ENCODE measurements at regions not wholly inside any gene's neighbourhood (a gene's known extent, or its start where the extent isn't known, plus 50 kb on each side); places are given as distances from the start of the nearest gene placed in this dataset.

- no peaks in the 10 kb centered on the region for H3K36me3 ChIP-seq (ENCODE audit: low read depth, low read length)
- DNase-seq: peak; percentile 37
- H3K79me2 ChIP-seq (ENCODE audit: low read length): peaks cover 15% of the 10 kb centered on the region
- 0 out of 2 replicates have a peak overlapping the region, but pooled peaks have one; percentile 11 for H3K4me3 ChIP-seq (ENCODE audit: low read length)
- intact Hi-C loops (cut with micrococcal nuclease): loop anchor here (10.0 kb wide), 1 partner anchor 239 kb away; no protein-coding TSS in a partner anchor
- H3K27ac ChIP-seq (ENCODE audit: low read length): peak overlapping the region; percentile 37
- BruUV-seq (replicated peaks): no TSS peak
- TF ChIP-seq EZH2 (IDR thresholded peaks at IDR 0.05; ENCODE audit: low read length, unreplicated experiment) (no peak), CTCF (conservative IDR thresholded peaks at IDR 0.05; ENCODE audit: low read depth, low read length) (no peak), EZH2phosphoT487 (IDR thresholded peaks at IDR 0.05; ENCODE audit: borderline replicate concordance, low read length) (no peak)
- H3K9me3 ChIP-seq (ENCODE audit: low read length): no peaks in the 10 kb centered on the region
- ATAC-seq: peak; percentile 49
- no peak overlapping the region for H3K9ac ChIP-seq (ENCODE audit: low read length)
- H3K9me2 ChIP-seq (replicated peaks; ENCODE audit: low read length): no peaks in the 10 kb centered on the region
- no peaks in the 10 kb centered on the region for H4K20me1 ChIP-seq (ENCODE audit: low read length)
- H3K27me3 ChIP-seq (ENCODE audit: low read length): no peaks in the 10 kb centered on the region
- ChIA-PET CTCF (no interaction called here), POLR2A (ENCODE audit: unreplicated experiment) (no interaction called here)
- H3K4me1 ChIP-seq (ENCODE audit: insufficient read depth, low read length): peaks cover 28% of the 10 kb centered on the region
- H2AFZ ChIP-seq (ENCODE audit: low read length): no peak overlapping the region
- peaks cover 4% of the 10 kb centered on the region for H3F3A ChIP-seq (ENCODE audit: low read length, unreplicated experiment)
- peak overlapping the region; percentile 44 for H3K4me2 ChIP-seq (ENCODE audit: low read length)
These were observed 196.0 kb downstream of the ZEB2 start for GRCh38 chr2:144323946-144324345.

- H2AFZ ChIP-seq (ENCODE audit: low read length): no peak overlapping the region
- H4K20me1 ChIP-seq (ENCODE audit: low read length): no peaks in the 10 kb centered on the region
- peaks cover 9% of the 10 kb centered on the region; the same call in 1 of the 2 replicates for H3K79me2 ChIP-seq (ENCODE audit: low read length)
- no peaks in the 10 kb centered on the region for H3K36me3 ChIP-seq (ENCODE audit: low read depth, low read length)
- H3K9ac ChIP-seq (ENCODE audit: low read length): no peak overlapping the region
- H3K27me3 ChIP-seq (ENCODE audit: low read length): no peaks in the 10 kb centered on the region
- no peaks in the 10 kb centered on the region for H3K9me2 ChIP-seq (replicated peaks; ENCODE audit: low read length)
- POLR2A ChIA-PET (ENCODE audit: unreplicated experiment): no interaction called here
- no peak overlapping the region for H3K27ac ChIP-seq (ENCODE audit: low read length)
- H3K4me1 ChIP-seq (ENCODE audit: insufficient read depth, low read length): peaks cover 28% of the 10 kb centered on the region
- DNase-seq (no peak), ATAC-seq (no peak)
- CTCF ChIA-PET: no interaction called here
- peaks cover 4% of the 10 kb centered on the region for H3F3A ChIP-seq (ENCODE audit: low read length, unreplicated experiment)
- intact Hi-C loops (cut with micrococcal nuclease): loop anchor here (10.0 kb wide), 1 partner anchor 238 kb away; no protein-coding TSS in a partner anchor
- H3K4me2 ChIP-seq (ENCODE audit: low read length): no peak overlapping the region
- no peaks in the 10 kb centered on the region for H3K9me3 ChIP-seq (ENCODE audit: low read length)
- BruUV-seq (replicated peaks): no TSS peak
- H3K4me3 ChIP-seq (ENCODE audit: low read length): no peak overlapping the region
- TF ChIP-seq CTCF (conservative IDR thresholded peaks at IDR 0.05; ENCODE audit: low read depth, low read length): no peak
- no peak for TF ChIP-seq EZH2 (IDR thresholded peaks at IDR 0.05; ENCODE audit: low read length, unreplicated experiment)
- TF ChIP-seq EZH2phosphoT487 (IDR thresholded peaks at IDR 0.05; ENCODE audit: borderline replicate concordance, low read length): no peak
These were observed 197.5 kb downstream of the ZEB2 start for GRCh38 chr2:144322379-144322778.

- Histone ChIP-seq H4K20me1 (ENCODE audit: low read length) (no peaks in the 10 kb centered on the region), H3K79me2 (ENCODE audit: low read length) (peaks cover 6% of the 10 kb centered on the region; the same call in 1 of the 2 replicates), H3K4me2 (ENCODE audit: low read length) (no peak overlapping the region), H2AFZ (ENCODE audit: low read length) (no peak overlapping the region), H3K9me3 (ENCODE audit: low read length) (no peaks in the 10 kb centered on the region), H3K4me3 (ENCODE audit: low read length) (no peak overlapping the region), H3K27ac (ENCODE audit: low read length) (no peak overlapping the region), H3K9me2 (replicated peaks; ENCODE audit: low read length) (no peaks in the 10 kb centered on the region), H3K9ac (ENCODE audit: low read length) (no peak overlapping the region), H3K4me1 (ENCODE audit: insufficient read depth, low read length) (peaks cover 28% of the 10 kb centered on the region), H3K27me3 (ENCODE audit: low read length) (no peaks in the 10 kb centered on the region), H3K36me3 (ENCODE audit: low read depth, low read length) (no peaks in the 10 kb centered on the region), H3F3A (ENCODE audit: low read length, unreplicated experiment) (peaks cover 4% of the 10 kb centered on the region)
- intact Hi-C loops (cut with micrococcal nuclease): loop anchor here (10.0 kb wide), 1 partner anchor 236 kb away; no protein-coding TSS in a partner anchor
- ChIA-PET POLR2A (ENCODE audit: unreplicated experiment) (no interaction called here), CTCF (no interaction called here)
- no peak for TF ChIP-seq EZH2phosphoT487 (IDR thresholded peaks at IDR 0.05; ENCODE audit: borderline replicate concordance, low read length)
- no peak for TF ChIP-seq CTCF (conservative IDR thresholded peaks at IDR 0.05; ENCODE audit: low read depth, low read length)
- TF ChIP-seq EZH2 (IDR thresholded peaks at IDR 0.05; ENCODE audit: low read length, unreplicated experiment): no peak
- ATAC-seq (peak; percentile 80), DNase-seq (peak; percentile 78)
- BruUV-seq (replicated peaks): no TSS peak
These were observed 199.4 kb downstream of the ZEB2 start for GRCh38 chr2:144320491-144320890.

All from PC-3 (cell line).